ENCODE measurements at regions not wholly inside any gene's neighbourhood (a gene's known extent, or its start where the extent isn't known, plus 50 kb on each side); places are given as distances from the start of the nearest gene placed in this dataset.
"Not testable (repeated sequence)": the region's sequence is repeated elsewhere in the genome, so short reads cannot be mapped to it uniquely, and the experiment has no call there.

DNA sequence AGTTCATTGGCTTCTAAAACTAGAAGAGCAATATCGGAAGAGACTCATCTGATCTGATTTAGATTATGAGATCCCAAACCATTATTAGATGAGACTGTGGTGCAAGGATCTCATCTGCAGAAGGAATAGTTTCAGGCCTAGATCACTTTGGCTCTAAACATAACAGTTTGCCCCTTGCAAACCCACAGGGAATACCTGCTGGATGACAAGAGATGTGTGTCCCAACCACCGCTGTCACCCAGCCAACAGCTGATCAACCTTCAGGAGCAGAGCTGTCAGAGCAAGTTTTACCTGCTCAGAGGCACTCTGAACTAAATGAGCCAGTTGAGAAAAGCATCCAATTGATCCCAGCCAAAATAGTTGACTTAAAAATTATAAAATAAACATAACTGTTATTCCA, 64.0 kb upstream of the ST3GAL6 start:
- no peaks in the 10 kb centered on the region for H3K27me3 ChIP-seq
- WGBS, 2 donors (ENCODE audit: low coverage in 1 of 2): 93 to 100% methylated on average over 1 to 2 of the region's 2 CpGs
- H3K27ac ChIP-seq: no peak overlapping the region
- no peaks in the 10 kb centered on the region for H3K4me1 ChIP-seq
- no peak overlapping the region for H3K4me3 ChIP-seq
- H3K9me3 ChIP-seq: no peaks in the 10 kb centered on the region
- no peaks in the 10 kb centered on the region for H3K36me3 ChIP-seq
- no peak for ATAC-seq
- TF ChIP-seq EP300 (IDR thresholded peaks at IDR 0.05) (no peak), POLR2A (IDR thresholded peaks at IDR 0.05) (no peak), POLR2AphosphoS5 (IDR thresholded peaks at IDR 0.05) (no peak)
- TF ChIP-seq, protein P1, sequence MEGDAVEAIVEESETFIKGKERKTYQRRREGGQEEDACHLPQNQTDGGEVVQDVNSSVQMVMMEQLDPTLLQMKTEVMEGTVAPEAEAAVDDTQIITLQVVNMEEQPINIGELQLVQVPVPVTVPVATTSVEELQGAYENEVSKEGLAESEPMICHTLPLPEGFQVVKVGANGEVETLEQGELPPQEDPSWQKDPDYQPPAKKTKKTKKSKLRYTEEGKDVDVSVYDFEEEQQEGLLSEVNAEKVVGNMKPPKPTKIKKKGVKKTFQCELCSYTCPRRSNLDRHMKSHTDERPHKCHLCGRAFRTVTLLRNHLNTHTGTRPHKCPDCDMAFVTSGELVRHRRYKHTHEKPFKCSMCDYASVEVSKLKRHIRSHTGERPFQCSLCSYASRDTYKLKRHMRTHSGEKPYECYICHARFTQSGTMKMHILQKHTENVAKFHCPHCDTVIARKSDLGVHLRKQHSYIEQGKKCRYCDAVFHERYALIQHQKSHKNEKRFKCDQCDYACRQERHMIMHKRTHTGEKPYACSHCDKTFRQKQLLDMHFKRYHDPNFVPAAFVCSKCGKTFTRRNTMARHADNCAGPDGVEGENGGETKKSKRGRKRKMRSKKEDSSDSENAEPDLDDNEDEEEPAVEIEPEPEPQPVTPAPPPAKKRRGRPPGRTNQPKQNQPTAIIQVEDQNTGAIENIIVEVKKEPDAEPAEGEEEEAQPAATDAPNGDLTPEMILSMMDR (IDR thresholded peaks at IDR 0.05): no peak

GRCh38 chr3:98701071-98701675, 62.0 kb upstream of the ST3GAL6 start:
- no peak for ATAC-seq
- H3K36me3 ChIP-seq: no peaks in the 10 kb centered on the region
- no peaks in the 10 kb centered on the region for H3K27me3 ChIP-seq
- H3K27ac ChIP-seq: no peak overlapping the region
- TF ChIP-seq POLR2A (IDR thresholded peaks at IDR 0.05): no peak
- TF ChIP-seq EP300 (IDR thresholded peaks at IDR 0.05): no peak
- TF ChIP-seq, protein P1 (IDR thresholded peaks at IDR 0.05): no peak
- TF ChIP-seq POLR2AphosphoS5 (IDR thresholded peaks at IDR 0.05): no peak
- no peaks in the 10 kb centered on the region for H3K4me1 ChIP-seq
- no peaks in the 10 kb centered on the region for H3K9me3 ChIP-seq
- no peak overlapping the region for H3K4me3 ChIP-seq
- 78 to 88% methylated on average over 1 to 2 of the region's 2 CpGs for WGBS, 2 donors (ENCODE audit: low coverage in 1 of 2)

GRCh38 chr3:98702166-98702565, 61.0 kb upstream of the ST3GAL6 start:
- 83 to 87% methylated on average over 3 to 4 of the region's 4 CpGs for WGBS, 2 donors (ENCODE audit: low coverage in 1 of 2)
- no peaks in the 10 kb centered on the region for H3K27me3 ChIP-seq
- H3K4me1 ChIP-seq: no peaks in the 10 kb centered on the region
- no peak overlapping the region for H3K27ac ChIP-seq
- no peaks in the 10 kb centered on the region for H3K36me3 ChIP-seq
- no peak for ATAC-seq
- no peak overlapping the region for H3K4me3 ChIP-seq
- TF ChIP-seq POLR2AphosphoS5 (IDR thresholded peaks at IDR 0.05) (no peak), EP300 (IDR thresholded peaks at IDR 0.05) (no peak), POLR2A (IDR thresholded peaks at IDR 0.05) (no peak)
- TF ChIP-seq, protein P1 (IDR thresholded peaks at IDR 0.05): no peak
- no peaks in the 10 kb centered on the region for H3K9me3 ChIP-seq

GRCh38 chr3:98705212-98705611, 57.9 kb upstream of the ST3GAL6 start:
- H3K27me3 ChIP-seq: no peaks in the 10 kb centered on the region
- no peak for ATAC-seq
- H3K4me1 ChIP-seq: peaks cover 0 to 9% (median 3%) of the 10 kb centered on the region in 3 donors
- H3K9me3 ChIP-seq: no peaks in the 10 kb centered on the region
- H3K4me3 ChIP-seq: no peak overlapping the region
- no peak overlapping the region for H3K27ac ChIP-seq
- 86 to 89% methylated on average over 1 of the region's 1 CpG for WGBS, 2 donors (ENCODE audit: low coverage in 1 of 2)
- H3K36me3 ChIP-seq: no peaks in the 10 kb centered on the region
- TF ChIP-seq POLR2AphosphoS5 (IDR thresholded peaks at IDR 0.05) (no peak), EP300 (IDR thresholded peaks at IDR 0.05) (no peak), POLR2A (IDR thresholded peaks at IDR 0.05) (no peak)
- TF ChIP-seq, protein P1 (IDR thresholded peaks at IDR 0.05): no peak

GRCh38 chr3:98705694-98706093, 57.4 kb upstream of the ST3GAL6 start:
- 25 to 60% methylated on average over 1 of the region's 1 CpG for WGBS, 2 donors (ENCODE audit: low coverage in 1 of 2)
- Histone ChIP-seq H3K36me3 (no peaks in the 10 kb centered on the region), H3K4me3 (no peak overlapping the region), H3K9me3 (no peaks in the 10 kb centered on the region), H3K4me1 (peaks cover 0 to 14% (median 3%) of the 10 kb centered on the region in 3 donors), H3K27me3 (no peaks in the 10 kb centered on the region), H3K27ac (no peak overlapping the region)
- ATAC-seq: no peak
- TF ChIP-seq EP300 (IDR thresholded peaks at IDR 0.05) (no peak), POLR2A (IDR thresholded peaks at IDR 0.05) (no peak), POLR2AphosphoS5 (IDR thresholded peaks at IDR 0.05) (no peak)
- TF ChIP-seq, protein P1 (IDR thresholded peaks at IDR 0.05): no peak

- not testable (repeated sequence) for H3K9me3 ChIP-seq, H3K27me3 ChIP-seq, ATAC-seq, H3K27ac ChIP-seq, H3K36me3 ChIP-seq, H3K4me3 ChIP-seq
- WGBS, 2 donors (ENCODE audit: low coverage in 1 of 2): 36 to 46% methylated on average over 6 of the region's 6 CpGs
- H3K4me1 ChIP-seq: peaks cover 0 to 18% (median 3%) of the 10 kb centered on the region in 3 donors
Observed at GRCh38 chr3:98708681-98709080, 54.5 kb upstream of the ST3GAL6 start.

Data from gastroesophageal sphincter (tissue), 4 donors.